Amniotic stem cell (primary cell): ENCODE measurements at regions not wholly inside any gene's neighbourhood (a gene's known extent, or its start where the extent isn't known, plus 50 kb on each side); places are given as distances from the start of the nearest gene placed in this dataset.
"Not testable (repeated sequence)": the region's sequence is repeated elsewhere in the genome, so short reads cannot be mapped to it uniquely, and the experiment has no call there.

Experiments used
- DNase-seq: peaks from one replicate; lab custom pipeline; 2025; lab: John Stamatoyannopoulos, UW

DNA sequence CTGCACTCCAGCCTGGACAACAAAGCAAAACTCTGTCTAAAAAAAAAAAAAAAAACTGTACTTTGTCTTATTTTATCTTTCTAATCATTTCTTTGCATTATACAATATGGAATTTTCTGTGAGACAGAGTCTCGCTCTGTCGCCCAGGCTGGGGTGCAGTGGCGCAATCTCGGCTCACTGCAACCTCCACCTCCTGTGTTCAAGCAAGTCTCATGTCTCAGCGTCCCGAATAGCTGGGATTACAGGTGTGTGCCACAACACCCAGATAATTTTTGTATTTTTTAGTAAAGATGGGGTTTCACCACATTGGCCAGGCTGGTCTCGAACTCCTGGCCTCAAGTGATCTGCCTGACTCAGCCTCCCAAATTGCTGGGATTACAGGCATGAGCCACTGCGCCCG, 90.0 kb downstream of the MRPL14 start:
- not testable (repeated sequence) for DNase-seq

DNA sequence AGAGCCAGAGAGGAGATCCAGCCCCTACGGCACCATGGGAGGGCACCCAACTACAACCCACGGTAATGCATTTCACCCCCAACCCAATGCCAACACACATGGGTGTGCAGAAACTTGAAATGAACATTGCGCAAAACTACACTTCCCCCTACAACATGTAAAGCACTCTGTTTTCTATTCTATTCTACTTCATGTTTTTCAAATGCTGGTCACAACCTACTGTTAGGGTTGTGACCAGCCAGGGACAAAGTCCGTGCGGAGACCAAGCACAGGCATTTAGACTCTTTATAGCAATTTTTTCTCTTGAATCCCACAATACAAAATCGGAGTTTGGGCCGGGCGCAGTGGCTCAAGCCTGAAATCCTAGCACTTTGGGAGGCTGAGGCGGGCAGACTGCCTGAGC, 90.6 kb downstream of the MRPL14 start:
- DNase-seq, result no peak

DNA sequence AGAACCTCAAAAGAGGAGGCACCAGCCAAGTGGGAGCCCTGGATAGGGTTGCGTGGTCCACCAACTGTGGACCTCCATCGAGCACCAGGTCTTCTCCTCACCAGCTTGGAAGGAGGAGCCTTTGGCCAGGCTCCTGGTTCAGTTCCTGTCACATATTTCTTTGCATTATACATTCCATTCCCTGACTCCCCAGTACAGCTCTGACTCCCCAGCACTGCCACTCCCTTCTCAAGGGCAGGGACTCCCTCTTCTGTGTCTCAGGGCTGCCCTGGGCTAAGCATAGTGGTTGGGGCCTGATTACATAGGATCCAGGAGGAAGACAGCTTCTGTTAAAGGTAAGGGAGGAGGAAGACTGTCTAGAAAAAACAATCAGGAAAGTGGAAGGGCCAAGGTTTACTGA, 91.1 kb downstream of the MRPL14 start:
- no peak for DNase-seq

DNA sequence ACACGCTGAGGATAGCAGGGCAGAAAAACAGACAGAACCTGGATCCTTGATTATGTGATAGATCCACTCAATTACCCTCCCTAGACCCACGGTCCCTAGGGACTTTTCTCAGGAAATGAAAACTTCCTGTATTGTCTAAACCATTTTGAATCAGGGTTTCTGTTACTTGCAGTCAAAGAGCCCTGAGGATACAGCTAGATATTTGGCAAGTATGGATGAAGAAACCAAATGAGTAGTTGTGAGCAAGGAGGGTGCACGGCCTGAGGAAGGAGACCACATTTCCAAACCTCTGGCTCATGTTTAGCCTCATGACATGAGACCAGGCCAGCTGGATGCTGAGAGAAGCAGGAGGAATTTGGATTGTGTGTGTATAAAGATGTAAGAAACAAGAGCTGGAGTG, 91.6 kb downstream of the MRPL14 start:
- no peak for DNase-seq

DNA sequence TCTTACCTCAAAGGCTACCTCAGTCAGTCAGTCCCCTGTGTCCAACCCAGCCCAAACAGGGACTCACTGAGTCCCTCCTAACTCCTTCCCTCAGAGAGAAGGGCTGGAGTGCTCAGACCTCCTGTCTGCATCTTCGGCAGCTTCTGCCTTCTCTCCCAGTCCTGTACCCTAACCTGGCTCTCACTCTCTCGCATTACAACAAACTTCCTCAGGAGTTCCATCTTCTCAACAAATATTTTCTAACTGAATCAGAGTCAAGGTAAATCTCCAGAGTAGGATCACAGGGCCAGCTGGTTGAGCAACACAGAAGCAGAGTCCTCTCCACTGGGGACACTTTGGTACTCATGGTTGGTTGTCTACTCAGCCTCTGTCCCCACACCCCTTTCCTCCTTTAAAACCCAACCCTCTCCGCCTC, 92.3 kb downstream of the MRPL14 start:
- DNase-seq, result no peak

DNA sequence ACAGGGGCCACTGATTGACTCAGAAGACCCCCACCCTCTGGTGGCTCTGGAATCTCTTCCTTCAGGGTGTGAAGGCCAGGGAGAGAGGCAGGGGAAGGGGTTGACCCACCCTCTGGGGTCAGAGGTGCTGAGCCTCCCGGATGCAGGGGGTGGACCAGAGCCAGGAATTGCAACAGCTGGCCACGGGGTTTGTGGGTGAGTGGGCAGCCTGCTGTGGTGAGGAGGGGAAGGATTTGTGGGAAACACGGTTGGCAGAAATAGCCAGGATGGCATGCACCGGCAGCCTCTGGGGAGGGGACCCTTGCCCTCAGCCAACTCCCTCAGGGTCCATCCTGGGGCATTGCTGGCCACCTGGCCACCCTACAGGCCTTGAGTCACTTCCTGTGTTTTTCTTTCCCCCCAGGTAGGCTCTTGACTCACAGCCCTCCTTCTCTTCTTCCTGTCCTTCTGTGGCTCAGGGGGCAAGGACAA, 92.8 kb downstream of the MRPL14 start:
- DNase-seq, result no peak

DNA sequence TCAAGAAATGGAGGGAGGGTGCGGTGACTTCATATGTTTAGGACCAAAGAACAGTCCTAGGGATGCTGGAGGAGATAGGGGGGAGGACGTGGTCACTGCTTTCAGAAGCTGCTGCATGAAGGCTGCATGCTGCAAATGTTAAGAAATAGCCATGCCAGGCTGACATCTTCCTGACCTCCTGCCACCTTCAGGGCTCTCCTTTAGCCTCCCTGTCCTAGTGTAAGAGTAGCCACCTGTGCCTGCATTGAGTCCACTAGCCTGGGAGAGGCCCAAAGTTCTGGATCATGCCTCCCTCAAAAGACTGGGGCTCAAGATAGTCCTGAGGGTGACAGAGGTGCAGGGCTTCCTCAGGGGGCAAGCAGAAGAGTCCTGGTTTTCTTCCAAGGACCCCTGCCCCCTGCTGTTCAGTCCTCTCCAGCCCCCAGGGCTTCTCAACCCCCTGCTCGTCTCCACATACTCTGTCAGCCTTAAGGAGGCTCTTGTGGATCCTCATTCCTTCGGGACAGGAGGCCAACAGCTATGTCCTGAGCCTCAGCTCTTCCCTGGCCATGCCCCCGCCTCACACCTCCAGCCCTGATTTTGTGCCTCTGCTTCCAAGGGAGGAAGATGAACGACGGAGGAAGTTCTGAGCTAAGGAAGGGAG, 96.3 kb downstream of the MRPL14 start:
- DNase-seq, result no peak

DNA sequence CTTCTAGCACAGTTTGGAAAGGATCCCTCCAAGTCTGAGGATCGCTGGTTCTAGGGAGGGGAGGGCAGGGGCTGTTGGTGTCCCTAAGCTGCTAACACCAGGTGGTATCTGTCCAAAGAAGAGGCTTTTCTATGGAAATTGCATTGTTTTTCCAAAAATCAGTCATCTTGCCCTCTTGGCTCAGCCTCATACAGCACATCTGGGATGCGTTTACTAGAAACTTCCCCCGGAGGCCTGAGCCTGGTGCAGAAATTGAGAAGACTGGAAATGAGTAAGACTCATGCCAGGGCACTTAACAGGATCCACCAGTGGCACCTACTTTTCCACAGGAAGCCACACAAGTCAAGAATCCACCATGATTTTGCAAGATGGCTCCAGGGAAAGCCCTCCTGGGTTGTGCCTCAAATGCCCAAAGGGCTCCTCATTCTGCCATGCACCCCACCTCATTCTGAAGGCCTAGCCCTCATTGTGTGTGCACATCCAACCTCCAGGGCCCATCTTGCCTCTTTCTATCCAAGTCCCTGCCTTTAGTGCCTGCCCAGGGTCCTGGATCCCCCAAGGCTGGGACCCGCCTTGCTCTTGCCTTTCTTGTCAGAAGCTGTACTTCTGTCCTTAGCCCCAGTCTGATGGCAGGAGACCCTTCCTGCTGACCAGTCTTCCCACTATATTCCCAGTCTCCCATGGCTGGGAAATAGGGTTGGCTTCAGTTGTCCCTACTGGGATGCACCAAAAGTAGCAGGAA, 97.6 kb downstream of the MRPL14 start:
- DNase-seq, result no peak

DNA sequence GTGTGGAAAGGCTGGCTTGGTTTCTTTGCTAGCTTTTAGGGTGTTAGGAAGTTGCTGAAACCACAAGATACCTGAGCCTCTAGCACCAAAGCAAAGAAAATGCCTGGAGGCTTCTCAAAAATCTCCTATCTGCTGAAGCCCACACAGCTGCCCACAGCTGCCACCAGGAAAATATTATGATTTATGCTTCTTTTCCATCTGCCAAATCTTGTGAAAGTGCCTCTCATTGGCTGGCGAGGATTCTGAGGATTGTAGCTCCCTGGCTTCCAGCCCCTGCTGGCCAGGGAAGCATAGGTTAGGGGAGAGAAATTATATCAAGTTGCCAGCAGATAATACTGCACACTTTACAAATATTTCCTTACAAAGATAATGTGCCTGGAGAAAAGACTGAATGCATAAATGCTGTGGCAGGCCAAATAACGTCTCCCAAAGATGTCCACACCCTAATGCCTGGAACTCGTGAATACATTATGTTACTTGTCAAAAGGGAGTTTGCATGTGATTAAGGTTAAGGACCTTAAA, 98.4 kb downstream of the MRPL14 start:
- DNase-seq, result no peak

DNA sequence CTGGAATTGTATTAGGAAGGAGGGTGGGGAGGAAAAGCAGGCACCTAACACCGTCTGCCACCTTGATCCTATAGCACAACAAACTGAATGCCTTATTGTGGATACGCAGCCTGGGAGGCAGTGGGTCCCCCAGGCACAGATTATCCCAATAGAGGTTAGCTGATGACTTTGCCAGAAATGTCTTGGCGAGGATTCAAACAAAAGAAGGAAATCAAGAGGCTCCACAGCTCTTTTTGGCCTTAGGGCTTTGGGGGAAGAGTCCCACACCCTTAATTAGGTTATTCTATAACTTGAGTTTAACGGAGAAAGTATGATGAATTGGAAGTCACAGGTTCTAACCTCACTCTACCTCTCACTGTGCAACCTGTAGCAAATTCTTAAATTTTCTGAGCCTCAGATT, 102.0 kb downstream of the MRPL14 start:
- DNase-seq, result no peak

DNA sequence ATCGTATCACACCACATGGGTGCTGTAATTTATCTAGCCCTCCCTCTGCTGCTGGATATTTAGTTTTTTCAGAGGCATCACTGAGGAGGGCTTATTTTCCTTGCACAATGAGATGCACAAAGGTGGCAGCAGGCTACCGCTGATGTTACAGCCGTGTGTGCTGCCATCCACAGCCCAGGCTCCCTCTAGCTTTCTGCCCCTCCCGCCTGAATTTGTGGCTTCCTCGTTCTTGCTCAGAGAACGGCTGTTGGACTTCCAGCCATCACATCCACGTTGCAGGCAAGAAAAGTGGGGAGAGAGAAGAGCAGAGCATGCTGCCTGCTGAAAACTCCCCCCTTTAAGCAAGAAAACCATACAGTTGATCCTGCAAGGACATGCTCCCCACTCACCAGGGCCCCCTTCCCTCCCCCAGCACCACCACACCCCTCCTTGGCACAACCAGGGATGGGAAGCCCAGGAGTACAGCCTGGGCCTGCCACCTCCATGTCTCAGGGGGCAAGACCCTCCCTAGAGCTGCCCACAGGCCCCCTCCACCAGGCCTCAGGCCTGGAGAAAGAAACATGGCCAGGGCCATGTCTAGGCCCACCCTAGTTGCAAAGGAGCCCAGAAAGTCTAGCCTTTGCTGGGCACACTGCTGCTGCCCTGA, 102.6 kb downstream of the MRPL14 start:
- no peak for DNase-seq

DNA sequence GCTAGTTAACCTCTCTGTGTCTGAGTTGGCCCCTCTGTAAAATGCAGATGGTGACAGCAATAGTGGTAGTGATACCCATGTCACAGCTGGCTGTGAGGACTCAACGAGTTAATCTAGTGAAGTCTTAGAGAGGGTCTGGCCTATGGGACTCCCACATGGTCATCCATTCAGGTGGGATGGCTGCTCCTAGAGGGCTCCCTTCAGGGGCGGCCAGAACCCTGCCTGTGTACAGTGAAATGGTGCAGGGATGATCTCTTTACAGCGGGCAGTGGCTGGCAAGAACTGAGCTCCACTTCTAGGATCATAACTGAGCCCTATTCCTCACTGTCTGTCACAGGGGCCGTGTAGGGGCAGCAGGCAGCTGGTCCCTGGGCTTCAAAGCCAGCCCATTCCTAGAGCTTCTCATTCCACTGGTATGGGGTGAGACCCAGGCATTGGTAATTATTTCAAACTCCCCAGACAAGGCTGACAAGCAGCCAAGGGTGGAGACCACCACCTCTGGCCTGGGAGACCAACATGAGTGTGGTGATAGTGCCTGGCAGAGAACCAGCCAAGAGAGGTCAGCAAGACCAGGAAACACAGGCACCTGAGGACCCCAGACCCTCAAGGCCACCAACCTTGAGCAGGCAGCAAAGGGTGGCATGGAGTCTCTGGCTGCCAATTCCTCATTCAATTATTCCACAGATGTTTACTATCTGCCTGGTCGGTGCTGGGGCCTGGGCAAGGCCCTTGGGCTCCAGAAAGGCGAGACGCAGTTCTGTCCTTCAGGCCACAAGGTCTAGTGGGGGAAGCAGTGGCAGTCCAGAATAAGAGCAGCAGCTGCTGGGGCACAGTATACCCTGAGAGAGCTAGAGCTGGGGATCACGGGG, 103.4 kb downstream of the MRPL14 start:
- DNase-seq, result no peak

DNA sequence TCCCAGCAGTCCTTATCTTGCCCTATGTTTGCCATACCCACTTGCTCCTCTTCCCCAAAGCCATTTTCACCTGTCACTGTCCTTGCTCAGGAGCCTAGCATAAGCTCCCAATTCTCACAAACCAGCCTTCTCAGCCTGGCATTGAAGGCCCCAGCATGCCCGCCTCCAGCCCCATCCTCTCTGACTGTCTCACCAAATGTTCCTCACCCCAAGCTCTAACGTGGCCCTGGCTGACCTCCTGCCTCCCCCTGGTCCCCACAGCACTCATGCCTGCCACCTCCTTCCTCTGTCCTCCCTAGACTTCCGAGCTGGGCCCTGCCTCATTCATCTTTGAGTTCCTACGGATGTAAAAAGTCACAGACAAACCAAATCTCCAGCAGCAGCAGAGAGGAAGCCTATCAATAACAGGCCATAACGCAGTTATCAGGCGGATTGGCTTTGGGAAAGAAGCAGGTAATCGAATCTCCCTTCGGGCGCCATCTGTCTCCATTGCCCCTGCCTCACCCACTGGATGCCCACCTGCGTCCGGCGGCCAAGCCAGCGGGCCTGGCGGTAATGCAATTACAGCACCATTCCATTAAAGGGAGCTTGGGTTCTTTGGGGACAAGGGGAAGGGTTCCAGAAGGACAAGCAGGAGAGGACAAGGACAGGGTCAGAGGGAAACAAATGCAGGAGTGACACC, 104.4 kb downstream of the MRPL14 start:
- no peak for DNase-seq

DNA sequence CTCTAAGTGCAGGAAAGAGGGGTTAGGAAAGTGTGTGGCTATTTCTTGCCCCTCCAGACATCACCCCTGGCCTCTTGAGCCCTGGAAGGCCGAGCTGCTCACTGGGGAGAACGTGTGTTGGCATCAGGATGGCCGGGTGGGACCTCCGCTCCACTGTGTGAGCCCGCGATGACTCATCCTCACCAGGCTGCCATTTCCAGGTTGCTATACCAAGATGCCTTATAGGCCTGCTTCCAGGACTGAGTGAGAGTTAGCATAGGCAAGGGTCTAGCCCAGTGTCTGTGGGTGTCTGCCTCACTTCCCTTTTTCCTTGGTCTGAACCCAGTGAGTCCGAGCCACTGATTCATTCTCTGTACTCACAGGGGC, 105.0 kb downstream of the MRPL14 start:
- DNase-seq, result no peak

DNA sequence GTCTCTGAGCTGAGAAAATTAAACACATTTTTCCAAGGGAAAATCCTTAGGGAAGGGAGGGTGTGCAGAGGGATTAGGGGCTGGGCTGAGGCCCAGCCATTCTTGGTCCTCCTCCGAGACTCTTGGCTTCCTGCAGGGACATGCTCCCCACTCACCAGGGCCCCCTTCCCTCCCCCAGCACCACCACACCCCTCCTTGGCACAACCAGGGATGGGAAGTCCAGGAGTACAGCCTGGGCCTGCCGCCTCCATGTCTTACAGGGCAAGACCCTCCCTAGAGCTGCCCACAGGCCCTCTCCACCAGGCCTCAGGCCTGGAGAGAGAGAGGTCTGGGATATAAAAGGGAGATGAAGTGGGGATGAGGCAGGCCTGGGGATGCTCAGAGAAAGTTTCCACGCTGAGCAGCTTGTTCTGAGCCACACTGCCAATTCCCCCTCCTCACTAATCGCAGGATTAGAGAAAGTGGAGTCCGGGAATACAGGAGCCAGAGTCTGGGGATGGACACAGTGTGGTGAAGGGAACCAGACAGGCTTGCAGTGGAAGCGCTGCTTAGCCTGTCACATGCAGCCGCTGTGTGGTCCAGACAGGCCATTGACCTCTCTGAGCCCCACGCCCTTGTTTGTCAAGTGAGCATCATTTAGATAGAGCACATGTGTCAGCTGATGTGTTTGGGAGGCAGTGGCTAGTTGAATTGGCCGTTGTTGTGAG, 105.5 kb downstream of the MRPL14 start:
- DNase-seq, result no peak

DNA sequence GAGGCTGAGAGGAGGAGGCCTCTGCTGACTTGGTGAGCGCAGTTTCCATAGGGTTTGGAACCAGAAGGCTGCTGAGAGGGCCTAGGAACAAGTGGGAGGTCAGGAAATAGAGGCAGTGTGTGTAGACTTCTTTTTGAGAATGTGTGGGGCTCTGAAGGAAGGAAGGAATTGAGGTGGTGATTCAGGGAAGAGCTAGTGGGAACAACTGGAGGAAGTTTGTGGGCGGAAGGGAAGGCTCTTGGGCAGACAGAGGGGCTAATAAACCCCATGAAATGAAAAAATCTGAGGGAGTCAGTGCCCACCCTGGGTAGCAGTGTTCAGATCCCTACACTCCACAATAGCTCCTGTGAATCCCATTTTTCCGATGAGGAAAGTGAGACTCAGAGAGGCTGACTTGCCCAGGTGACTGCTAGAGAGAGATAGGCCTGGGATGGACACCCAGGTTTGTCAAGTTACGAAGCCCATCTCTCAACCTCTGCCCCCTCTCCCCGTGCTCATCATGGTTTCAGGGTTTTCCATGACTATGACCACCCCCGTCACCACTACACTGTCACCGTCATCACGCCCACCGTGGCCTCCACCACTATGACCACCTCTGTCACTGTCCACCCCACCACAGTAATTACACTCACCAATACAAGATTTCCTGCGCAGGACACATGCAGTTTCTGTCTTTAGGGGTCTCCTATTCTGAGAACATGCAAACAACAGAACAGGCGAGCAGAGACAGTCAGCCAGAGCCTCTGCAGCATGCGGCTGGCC, 106.4 kb downstream of the MRPL14 start:
- DNase-seq, result no peak

DNA sequence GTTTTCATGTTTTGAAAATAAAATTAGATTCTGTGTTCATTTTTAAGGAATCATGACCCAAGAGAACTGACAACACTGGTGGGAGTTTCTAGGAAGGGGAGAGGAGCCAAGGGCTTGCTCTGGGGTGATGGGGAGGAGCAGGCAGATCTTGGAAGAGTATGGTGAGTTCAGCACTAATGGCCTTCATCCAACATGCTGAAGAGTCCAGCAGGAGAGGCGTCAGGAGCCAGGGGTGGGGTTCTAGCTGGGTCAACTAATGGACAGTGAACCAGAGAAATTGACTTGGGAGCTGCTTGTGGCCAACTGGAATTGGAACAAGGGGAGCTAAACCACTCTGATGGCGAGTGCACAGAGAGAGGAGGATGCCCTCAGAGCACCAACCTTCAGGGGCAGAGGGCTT, 107.1 kb downstream of the MRPL14 start:
- no peak for DNase-seq

DNA sequence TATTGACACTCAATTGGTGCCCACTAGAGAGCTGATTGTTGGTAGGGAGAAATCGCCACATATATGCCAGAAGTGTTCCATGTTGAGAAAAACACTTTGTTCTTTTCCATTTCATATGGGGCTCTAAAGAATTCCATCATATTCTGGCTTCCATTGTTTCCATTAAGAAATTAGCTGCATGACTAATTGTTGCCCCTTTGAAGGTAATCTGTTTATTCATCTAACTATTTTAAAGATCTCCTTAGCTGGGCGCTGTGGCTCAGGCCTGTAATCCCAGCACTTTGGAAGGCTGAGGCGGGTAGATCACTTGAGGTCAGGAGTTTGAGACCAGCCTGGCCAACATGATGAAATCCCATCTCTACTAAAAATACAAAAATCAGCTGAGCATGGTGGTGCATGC, 109.9 kb downstream of the MRPL14 start:
- DNase-seq, result not testable (repeated sequence)

DNA sequence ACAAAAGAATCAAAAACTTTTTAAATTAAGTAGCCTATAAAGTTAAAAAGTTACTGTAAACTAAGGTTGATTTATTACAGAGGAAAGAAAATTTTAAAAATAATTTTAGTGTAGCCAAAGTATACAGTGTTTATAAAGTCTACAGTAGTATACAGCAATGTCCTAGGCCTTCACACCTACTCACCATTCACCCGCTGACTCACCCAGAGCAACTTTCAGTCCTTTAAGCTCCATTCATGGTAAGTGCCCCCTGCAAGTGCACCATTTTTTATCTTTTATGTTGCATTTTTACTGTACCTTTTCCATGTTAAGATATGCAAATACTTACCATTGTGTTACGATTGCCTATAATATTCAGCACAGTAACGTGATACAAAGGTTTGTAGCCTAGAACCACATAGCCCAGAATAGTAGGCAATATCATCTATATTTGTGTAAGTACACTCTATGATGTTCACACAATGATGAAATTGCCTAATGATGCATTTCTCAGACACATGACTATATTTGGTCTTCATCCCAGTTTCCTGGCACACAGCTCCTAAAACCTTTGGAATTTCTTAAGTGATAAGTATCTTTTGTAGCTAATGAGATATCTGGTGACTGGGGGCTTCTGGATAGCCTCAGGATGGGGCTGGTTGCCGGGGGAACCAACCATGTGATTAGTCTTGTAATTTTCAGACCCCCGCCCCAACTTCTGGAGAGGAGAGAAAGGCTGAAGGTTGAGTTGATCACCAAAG, 111.0 kb downstream of the MRPL14 start:
- no peak for DNase-seq
